Right lobe of liver (tissue), 6 donors: ENCODE measurements at regions not wholly inside any gene's neighbourhood (a gene's known extent, or its start where the extent isn't known, plus 50 kb on each side); places are given as distances from the start of the nearest gene placed in this dataset.

Experiments
- ATAC-seq, 4 donors: fragments of 200-7000 bp; cut with Tn5 transposase; one replicate each; pipeline ENCODE4 v1.9.1; 2020; ENCODE audit warnings: mild to moderate bottlenecking in 4 of 4, moderate library complexity in 4 of 4
- DNase-seq, 3 donors: peaks; one replicate each; pipeline ENCODE4 v3.0.0-alpha.2; 2020
- H3K27ac ChIP-seq, 3 donors: fragments of 200-600 bp; one replicate each; pipeline ENCODE4 v1.8.0; 2022
- H3K27me3 ChIP-seq, 2 donors: fragments of 200-600 bp; one replicate each; pipeline ENCODE4 v1.8.0; 2022
- H3K36me3 ChIP-seq, 4 donors: fragments of 200-600 bp; sonication (generic) in 1 of 4; one replicate each; pipeline versions ENCODE4 v1.5.1 to v1.8.0; 2017 to 2022; ENCODE audit warnings: control low read depth in 1 of 4
- H3K4me1 ChIP-seq, 4 donors: fragments of 200-600 bp; sonication (generic) in 1 of 4; one replicate each; pipeline versions ENCODE4 v1.5.1 to v1.8.0; 2017 to 2022; ENCODE audit warnings: control low read depth in 1 of 4
- H3K4me3 ChIP-seq, 3 donors: fragments of 200-600 bp; one replicate each; pipeline ENCODE4 v1.8.0; 2022
- H3K9me3 ChIP-seq, 4 donors: fragments of 200-600 bp; sonication (generic) in 1 of 4; one replicate each; pipeline versions ENCODE4 v1.5.1 to v1.8.0; 2017 to 2022; ENCODE audit warnings: control low read depth in 1 of 4
- CTCF ChIP-seq, 4 donors: fragments of 200-600 bp in 3 of 4; fragments of 450-650 bp in 1 of 4; IDR thresholded peaks; one replicate each; pipeline versions ENCODE4 v1.5.1 to v1.8.0; 2016 to 2022; ENCODE audit warnings: antibody characterized with exemption in 4 of 4, mild to moderate bottlenecking in 2 of 4
- POLR2A ChIP-seq: fragments of 450-650 bp; IDR thresholded peaks from one replicate; pipeline ENCODE4 v1.6.1; 2017; ENCODE audit warnings: antibody characterized with exemption, mild to moderate bottlenecking
- WGBS: methylation state at CpG from one replicate; pipeline ENCODE4 v1.1.6; 2018; ENCODE audit warnings: low coverage, low lambda C conversion rate; ENCODE audit not compliant: insufficient coverage; ENCODE audit errors: missing lambda C conversion rate; 5-methylcytosine and 5-hydroxymethylcytosine counted together
- intact Hi-C, 2 donors: fragments of 100-400 bp; cut with DNase I; formaldehyde crosslinking; loops; one replicate each; pipeline versions ENCODE4 v1.11.2 to v1.14.1; 2022
- donor health status: DM: no; HTN: yes; CAD: no.
- donor health status: DM: no; HTN: no; CAD: no.
- donor health status: DM: no; HTN: no; CAD: no.
- donor health status: DM: no; HTN: yes; CAD: no.
- donor health status: DM: no; HTN: yes; CAD: no.

GRCh38 chr4:84298023-84298718, 200.9 kb downstream of the NKX6-1 start:
- H3K4me3 ChIP-seq, result no peak overlapping the region
- intact Hi-C loops, result no loop called here

GRCh38 chr4:84291969-84292368, 207.1 kb downstream of the NKX6-1 start:
- no peaks in the 10 kb centered on the region for H3K36me3 ChIP-seq
- no peak overlapping the region for H3K4me3 ChIP-seq
- H3K27ac ChIP-seq, result no peak overlapping the region
- H3K9me3 ChIP-seq, result no peaks in the 10 kb centered on the region
- intact Hi-C loops, result no loop called here
- ATAC-seq, result no peak
- H3K27me3 ChIP-seq, result no peaks in the 10 kb centered on the region
- no peaks in the 10 kb centered on the region for H3K4me1 ChIP-seq
- TF ChIP-seq CTCF (IDR thresholded peaks at IDR 0.05), result no peak
- no peak for TF ChIP-seq POLR2A
- no peak for DNase-seq
- WGBS, result 20% methylated on average over 2 of the region's 2 CpGs

More at GRCh38 chr4:84298023-84298718, 200.9 kb downstream of the NKX6-1 start:
- WGBS, result 44% methylated on average over 2 of the region's 2 CpGs
- H3K36me3 ChIP-seq, result no peaks in the 10 kb centered on the region
- no peak overlapping the region for H3K27ac ChIP-seq
- H3K27me3 ChIP-seq, result no peaks in the 10 kb centered on the region
- H3K9me3 ChIP-seq, result no peaks in the 10 kb centered on the region
- TF ChIP-seq CTCF (IDR thresholded peaks at IDR 0.05) (no peak), POLR2A (no peak)
- DNase-seq (no peak), ATAC-seq (no peak)
- H3K4me1 ChIP-seq, result no peaks in the 10 kb centered on the region

GRCh38 chr4:84286048-84286447, 213.0 kb downstream of the NKX6-1 start:
- H3K27ac ChIP-seq, result no peak overlapping the region
- ATAC-seq, result no peak
- no peaks in the 10 kb centered on the region for H3K4me1 ChIP-seq
- no peaks in the 10 kb centered on the region for H3K27me3 ChIP-seq
- no peaks in the 10 kb centered on the region for H3K36me3 ChIP-seq
- 29% methylated on average over 2 of the region's 5 CpGs for WGBS
- TF ChIP-seq POLR2A (no peak), CTCF (IDR thresholded peaks at IDR 0.05) (no peak)
- no peak for DNase-seq
- no peak overlapping the region for H3K4me3 ChIP-seq
- intact Hi-C loops, result no loop called here
- no peaks in the 10 kb centered on the region for H3K9me3 ChIP-seq

GRCh38 chr4:84279678-84280077, 219.4 kb downstream of the NKX6-1 start:
- ATAC-seq (no peak), DNase-seq (no peak)
- Histone ChIP-seq H3K36me3 (no peaks in the 10 kb centered on the region), H3K27ac (no peak overlapping the region), H3K9me3 (no peaks in the 10 kb centered on the region), H3K4me1 (no peaks in the 10 kb centered on the region), H3K4me3 (no peak overlapping the region), H3K27me3 (no peaks in the 10 kb centered on the region)
- WGBS, result 33% methylated on average over 1 of the region's 1 CpG
- TF ChIP-seq POLR2A (no peak), CTCF (IDR thresholded peaks at IDR 0.05) (no peak)
- intact Hi-C loops, result no loop called here
